Brain microvascular endothelial cell (primary cell): ENCODE measurements at regions not wholly inside any gene's neighbourhood (a gene's known extent, or its start where the extent isn't known, plus 50 kb on each side); places are given as distances from the start of the nearest gene placed in this dataset.
A peak's percentile ranks its signal among the peaks of the same experiment; 100 is the strongest.
"Not testable (repeated sequence)": the region's sequence is repeated elsewhere in the genome, so short reads cannot be mapped to it uniquely, and the experiment has no call there.

ENCODE experiments used
- DNase-seq: peaks from one replicate; pipeline ENCODE4 v3.0.0-alpha.2; 2020
- H3K27ac ChIP-seq: fragments of 250-450 bp; sonication (Bioruptor Pico); 2 replicates; pipeline ENCODE4 v1.5.1; 2020; ENCODE audit warnings: mild to moderate bottlenecking, moderate library complexity
- H3K27me3 ChIP-seq: fragments of 250-450 bp; sonication (Bioruptor Pico); replicated peaks from 2 replicates; pipeline ENCODE4 v1.5.1; 2020; ENCODE audit warnings: mild to moderate bottlenecking
- H3K36me3 ChIP-seq: fragments of 250-450 bp; sonication (Bioruptor Pico); replicated peaks from 2 replicates; pipeline ENCODE4 v1.5.1; 2020; ENCODE audit warnings: mild to moderate bottlenecking
- H3K4me3 ChIP-seq: 2 replicates; pipeline ENCODE4 v1.5.1; 2011; ENCODE audit warnings: low read depth, mild to moderate bottlenecking, control low read depth, low read length, moderate library complexity
- CTCF ChIP-seq: IDR thresholded peaks from 2 replicates; pipeline ENCODE4 v1.5.1; 2011; ENCODE audit warnings: low read depth, mild to moderate bottlenecking, moderate library complexity, low read length, control low read depth, inconsistent platforms; ENCODE audit errors: missing control alignments
- in situ Hi-C: cut with HindIII; loops from 2 replicates; pipeline ENCODE4 v1.10.0; 2017; ENCODE audit warnings: low sequenced_read_pairs, low pct_ligation_motif_present

GRCh38 chr3:110430146-110430545 lies 641.5 kb upstream of the NECTIN3 start:
- Histone ChIP-seq H3K27me3 (no peaks in the 10 kb centered on the region), H3K27ac (no peak overlapping the region), H3K36me3 (no peaks in the 10 kb centered on the region), H3K4me3 (no peak overlapping the region)
- DNase-seq: peak; percentile 17
- no peak for TF ChIP-seq CTCF
- in situ Hi-C loops: no loop called here

GRCh38 chr3:110436209-110436608 lies 635.4 kb upstream of the NECTIN3 start:
- TF ChIP-seq CTCF: no peak
- Histone ChIP-seq H3K27me3 (no peaks in the 10 kb centered on the region), H3K27ac (no peak overlapping the region), H3K36me3 (no peaks in the 10 kb centered on the region), H3K4me3 (no peak overlapping the region)
- no peak for DNase-seq
- in situ Hi-C loops: no loop called here

- H3K36me3 ChIP-seq, H3K27me3 ChIP-seq, H3K4me3 ChIP-seq, in situ Hi-C loops, H3K27ac ChIP-seq, DNase-seq: not testable (repeated sequence)
These were observed 631.5 kb upstream of the NECTIN3 start for GRCh38 chr3:110440066-110440653.

GRCh38 chr3:110454066-110454465 lies 617.5 kb upstream of the NECTIN3 start:
- in situ Hi-C loops: no loop called here
- Histone ChIP-seq H3K27ac (no peak overlapping the region), H3K4me3 (no peak overlapping the region), H3K27me3 (no peaks in the 10 kb centered on the region), H3K36me3 (no peaks in the 10 kb centered on the region)
- TF ChIP-seq CTCF: no peak
- no peak for DNase-seq

GRCh38 chr3:110456001-110456400 lies 615.6 kb upstream of the NECTIN3 start:
- H3K27ac ChIP-seq: no peak overlapping the region
- no peak for TF ChIP-seq CTCF
- in situ Hi-C loops: no loop called here
- H3K4me3 ChIP-seq: no peak overlapping the region
- no peaks in the 10 kb centered on the region for H3K27me3 ChIP-seq
- peak; percentile 0 for DNase-seq
- no peaks in the 10 kb centered on the region for H3K36me3 ChIP-seq

GRCh38 chr3:110456438-110457138 lies 615.0 kb upstream of the NECTIN3 start:
- Histone ChIP-seq H3K27ac (no peak overlapping the region), H3K27me3 (no peaks in the 10 kb centered on the region), H3K4me3 (no peak overlapping the region), H3K36me3 (no peaks in the 10 kb centered on the region)
- TF ChIP-seq CTCF: peak; percentile 11
- no peak for DNase-seq
- in situ Hi-C loops: no loop called here
